Esophagus mucosa (tissue), 1 donor: ENCODE measurements at regions not wholly inside any gene's neighbourhood (a gene's known extent, or its start where the extent isn't known, plus 50 kb on each side); places are given as distances from the start of the nearest gene placed in this dataset.
A peak's percentile ranks its signal among the peaks of the same experiment; 100 is the strongest.

ENCODE experiments used
- ATAC-seq: fragments of 200-7000 bp; cut with Tn5 transposase; one replicate; pipeline ENCODE4 v1.9.1; 2020
- donor health status: DM: yes; HTN: yes; CAD: no.

- ATAC-seq, result no peak
These were observed 51.0 kb upstream of the PCBP1 start for GRCh38 chr2:70036290-70036689.

- ATAC-seq, result no peak
These were observed 51.9 kb upstream of the PCBP1 start for GRCh38 chr2:70035344-70035844.

- ATAC-seq, result no peak
These were observed 56.4 kb upstream of the PCBP1 start for GRCh38 chr2:70030724-70031420.

GRCh38 chr2:70029814-70030409 is 57.4 kb upstream of the PCBP1 start:
- peak; percentile 76 for ATAC-seq

GRCh38 chr2:70024284-70024683 is 62.9 kb upstream of the ASPRV1 start:
- ATAC-seq, result peak; percentile 73

GRCh38 chr2:70019096-70019495 is 57.7 kb upstream of the ASPRV1 start:
- ATAC-seq, result no peak

GRCh38 chr2:70017962-70018361 is 56.5 kb upstream of the ASPRV1 start:
- ATAC-seq, result no peak

GRCh38 chr2:70014959-70015358 is 53.5 kb upstream of the ASPRV1 start:
- no peak for ATAC-seq

GRCh38 chr2:70012887-70013286 is 51.5 kb upstream of the ASPRV1 start:
- ATAC-seq, result no peak

GRCh38 chr2:70011786-70012185 is 50.4 kb upstream of the ASPRV1 start:
- no peak for ATAC-seq

- no peak for ATAC-seq
These were observed 49.9 kb upstream of the ASPRV1 start for GRCh38 chr2:70011335-70011734.
